H1 (cell line): ENCODE measurements at regions not wholly inside any gene's neighbourhood (a gene's known extent, or its start where the extent isn't known, plus 50 kb on each side); places are given as distances from the start of the nearest gene placed in this dataset.

Source experiments
- CTCF ChIA-PET: fragments of 300-600 bp; sonication (Branson Sonifier 250); formaldehyde crosslinking; loops from one replicate; lab custom pipeline; 2021; ENCODE audit not compliant: partially characterized antibody; lab: Charles Lee
- POLR2A ChIA-PET: fragments of 300-600 bp; sonication (Branson Sonifier 250); formaldehyde crosslinking; loops from one replicate; lab custom pipeline; 2021; ENCODE audit warnings: inconsistent platforms; ENCODE audit not compliant: partially characterized antibody; lab: Charles Lee
- DNase-seq, 2 experiments: peaks; one replicate each; pipeline versions ENCODE4 v3.0.0 to v3.0.0-alpha.2; 2010 to 2022; ENCODE audit warnings: low spot score in 2 of 2, low read depth in 1 of 2, mixed read lengths in 1 of 2
- FAIRE-seq: peaks from 2 replicates; lab custom pipeline; 2011; peaks lifted over from hg19 to GRCh38; lab: Jason Lieb, UNC
- H2AFZ ChIP-seq: 2 replicates; pipeline ENCODE4 v1.8.1; 2012; ENCODE audit warnings: low read length, inconsistent platforms
- H2AK5ac ChIP-seq: 2 replicates; pipeline ENCODE4 v1.6.1; 2013; ENCODE audit warnings: low read depth, low read length
- H2BK120ac ChIP-seq: replicated peaks from 2 replicates; pipeline ENCODE3; 2013; ENCODE audit warnings: low read depth, low read length, inconsistent platforms
- H2BK12ac ChIP-seq: 2 replicates; pipeline ENCODE4 v1.6.1; 2013; ENCODE audit warnings: low read depth, low read length
- H2BK15ac ChIP-seq: 2 replicates; pipeline ENCODE4 v1.6.1; 2013; ENCODE audit warnings: low read length
- H2BK20ac ChIP-seq: 2 replicates; pipeline ENCODE4 v1.6.1; 2013; ENCODE audit warnings: low read length
- H2BK5ac ChIP-seq: 2 replicates; pipeline ENCODE4 v1.6.1; 2013; ENCODE audit warnings: low read depth, low read length
- H3K14ac ChIP-seq: 2 replicates; pipeline ENCODE4 v1.6.1; 2013; ENCODE audit warnings: inconsistent platforms; ENCODE audit not compliant: insufficient read length
- H3K18ac ChIP-seq: 2 replicates; pipeline ENCODE4 v1.6.1; 2013; ENCODE audit warnings: low read length; ENCODE audit errors: extremely low read depth
- H3K23ac ChIP-seq: 2 replicates; pipeline ENCODE4 v1.6.1; 2013; ENCODE audit warnings: inconsistent platforms; ENCODE audit not compliant: insufficient read length
- H3K23me2 ChIP-seq: 2 replicates; pipeline ENCODE4 v1.6.1; 2013; ENCODE audit warnings: low read depth, low read length
- H3K27ac ChIP-seq: 2 replicates; pipeline ENCODE4 v1.6.1; 2011; ENCODE audit warnings: low read depth, low read length, inconsistent platforms
- H3K27me3 ChIP-seq, 4 experiments: replicated peaks in 1 of 4; 1 replicate in 1 of 4; 2 replicates in 3 of 4; pipeline versions ENCODE4 v1.6.1 to v1.8.1; 2011 to 2013; ENCODE audit warnings: low read length in 3 of 4, mild to moderate bottlenecking in 3 of 4, inconsistent platforms in 2 of 4, mixed read lengths in 2 of 4, moderate library complexity in 1 of 4; ENCODE audit not compliant: control insufficient read depth in 3 of 4, insufficient read depth in 3 of 4; ENCODE audit errors: extremely low read depth in 1 of 4
- H3K36me3 ChIP-seq, 4 experiments: 2 replicates each; pipeline versions ENCODE4 v1.6.1 to v1.8.1; 2011 to 2013; ENCODE audit warnings: mild to moderate bottlenecking in 4 of 4, low read length in 3 of 4, moderate library complexity in 2 of 4, control low read depth in 1 of 4, inconsistent platforms in 1 of 4; ENCODE audit not compliant: insufficient read depth in 4 of 4, control insufficient read depth in 2 of 4
- H3K4ac ChIP-seq: replicated peaks from 2 replicates; pipeline ENCODE3; 2013; ENCODE audit warnings: low read length, low read depth, mixed read lengths, inconsistent platforms; ENCODE audit not compliant: insufficient read length
- H3K4me1 ChIP-seq, 4 experiments: replicated peaks in 1 of 4; 1 replicate in 1 of 4; 2 replicates in 3 of 4; pipeline versions ENCODE4 v1.6.1 to v1.8.1; 2011 to 2013; ENCODE audit warnings: low read length in 3 of 4, inconsistent platforms in 2 of 4, mixed read lengths in 1 of 4; ENCODE audit not compliant: insufficient read depth in 4 of 4, control insufficient read depth in 3 of 4
- H3K4me2 ChIP-seq, 2 experiments: 2 replicates each; pipeline versions ENCODE4 v1.6.1 to v1.8.1; 2011 to 2013; ENCODE audit warnings: low read depth in 2 of 2, low read length in 2 of 2, control low read depth in 1 of 2, inconsistent platforms in 1 of 2, mild to moderate bottlenecking in 1 of 2; ENCODE audit not compliant: insufficient read depth in 1 of 2
- H3K4me3 ChIP-seq, 4 experiments: fragments of 200-600, 300-600 bp in 1 of 4; sonication (generic), shearing (Covaris generic), sonication (Bioruptor Twin) in 1 of 4; 2 replicates each; pipeline versions ENCODE4 v1.5.1 to v1.8.1; 2011 to 2016; ENCODE audit warnings: low read length in 4 of 4, low read depth in 3 of 4, control low read depth in 2 of 4, inconsistent platforms in 2 of 4, mild to moderate bottlenecking in 2 of 4, mixed read lengths in 1 of 4, moderate library complexity in 1 of 4; ENCODE audit not compliant: insufficient read depth in 2 of 4; ENCODE audit errors: extremely low read depth in 1 of 4
- H3K56ac ChIP-seq: replicated peaks from 2 replicates; pipeline ENCODE3; 2013; ENCODE audit warnings: low read depth, mild to moderate bottlenecking, mixed read lengths, low read length, inconsistent platforms; ENCODE audit not compliant: insufficient read length
- H3K79me1 ChIP-seq: 2 replicates; pipeline ENCODE4 v1.6.1; 2013; ENCODE audit warnings: low read depth, low read length, control low read depth
- H3K79me2 ChIP-seq, 2 experiments: 2 replicates each; pipeline versions ENCODE4 v1.6.1 to v1.8.1; 2012 to 2013; ENCODE audit warnings: low read length in 2 of 2, mild to moderate bottlenecking in 2 of 2, inconsistent platforms in 1 of 2; ENCODE audit not compliant: insufficient read depth in 2 of 2, control insufficient read depth in 1 of 2
- H3K9ac ChIP-seq, 4 experiments: replicated peaks in 1 of 4; 1 replicate in 1 of 4; 2 replicates in 3 of 4; pipeline versions ENCODE4 v1.6.1 to v1.8.1; 2011 to 2013; ENCODE audit warnings: low read depth in 3 of 4, low read length in 3 of 4, control low read depth in 2 of 4, mild to moderate bottlenecking in 2 of 4, moderate library complexity in 2 of 4, inconsistent platforms in 1 of 4; ENCODE audit errors: extremely low read depth in 1 of 4
- H3K9me3 ChIP-seq, 2 experiments: 2 replicates each; pipeline versions ENCODE4 v1.6.1 to v1.8.1; 2012 to 2013; ENCODE audit warnings: mild to moderate bottlenecking in 2 of 2, moderate library complexity in 2 of 2, control low read depth in 1 of 2, inconsistent platforms in 1 of 2, low read depth in 1 of 2, low read length in 1 of 2, mixed read lengths in 1 of 2; ENCODE audit not compliant: insufficient read depth in 2 of 2
- H4K20me1 ChIP-seq, 2 experiments: replicated peaks in 1 of 2; 2 replicates each; pipeline versions ENCODE3 to v1.8.1; 2011 to 2013; ENCODE audit warnings: inconsistent platforms in 2 of 2, low read length in 2 of 2, mild to moderate bottlenecking in 1 of 2; ENCODE audit not compliant: insufficient read depth in 2 of 2, control insufficient read depth in 1 of 2
- H4K5ac ChIP-seq: 2 replicates; pipeline ENCODE4 v1.6.1; 2013; ENCODE audit warnings: low read length, low read depth, mixed read lengths, inconsistent platforms; ENCODE audit not compliant: insufficient read length
- H4K8ac ChIP-seq: 2 replicates; pipeline ENCODE4 v1.8.0; 2013; ENCODE audit warnings: mild to moderate bottlenecking, moderate library complexity, low read length, inconsistent platforms; ENCODE audit not compliant: insufficient read depth; ENCODE audit errors: extremely low read depth
- H4K91ac ChIP-seq: replicated peaks from 2 replicates; pipeline ENCODE3; 2013; ENCODE audit warnings: low read length, mixed read lengths, inconsistent platforms; ENCODE audit not compliant: insufficient read length
- ATF2 ChIP-seq: IDR thresholded peaks from 2 replicates; pipeline ENCODE4 v1.6.1; 2012; ENCODE audit warnings: low read length, inconsistent platforms
- BACH1 ChIP-seq: IDR thresholded peaks from 2 replicates; pipeline ENCODE4 v1.6.1; 2012; ENCODE audit warnings: low read length, improper control_type of control experiment
- CTCF ChIP-seq, 3 experiments: IDR thresholded peaks; 1 replicate in 2 of 3; 2 replicates in 1 of 3; pipeline versions ENCODE4 v1.5.1 to v1.6.1; 2011; ENCODE audit warnings: low read length in 3 of 3, mild to moderate bottlenecking in 3 of 3, inconsistent platforms in 2 of 3, low read depth in 1 of 3, moderate library complexity in 1 of 3; ENCODE audit not compliant: insufficient read depth in 1 of 3; ENCODE audit errors: control extremely low read depth in 1 of 3
- EP300 ChIP-seq, 2 experiments: IDR thresholded peaks; 1 replicate in 1 of 2; 2 replicates in 1 of 2; pipeline ENCODE4 v1.6.1; 2011 to 2012; ENCODE audit warnings: low read depth in 2 of 2, low read length in 2 of 2, mild to moderate bottlenecking in 2 of 2, borderline replicate concordance in 1 of 2, inconsistent platforms in 1 of 2, moderate library complexity in 1 of 2
- GABPA ChIP-seq: IDR thresholded peaks from 2 replicates; pipeline ENCODE4 v1.6.1; 2011; ENCODE audit warnings: mild to moderate bottlenecking, low read length, moderate library complexity, borderline replicate concordance; ENCODE audit not compliant: insufficient read depth
- JUND ChIP-seq: IDR thresholded peaks from 2 replicates; pipeline ENCODE4 v1.6.1; 2011; ENCODE audit warnings: mild to moderate bottlenecking, improper control_type of control experiment, low read length
- KDM5A ChIP-seq: fragments of 200-600 bp; IDR thresholded peaks from 2 replicates; pipeline ENCODE4 v1.7.1; 2012; ENCODE audit warnings: mild to moderate bottlenecking, low read length, inconsistent platforms, mixed read lengths
- RFX5 ChIP-seq: IDR thresholded peaks from 2 replicates; pipeline ENCODE4 v1.6.1; 2011; ENCODE audit warnings: low read depth, low read length, improper control_type of control experiment, borderline replicate concordance
- SAP30 ChIP-seq: fragments of 300-600 bp; sonication (generic); IDR thresholded peaks from 2 replicates; pipeline ENCODE4 v1.7.1; 2012; ENCODE audit warnings: low read length, moderate library complexity, mild to moderate bottlenecking, inconsistent platforms; ENCODE audit not compliant: insufficient read depth, insufficient replicate concordance
- WGBS, 2 experiments: shearing (Covaris generic) in 1 of 2; methylation state at CpG; one replicate each; pipeline versions ENCODE4 v1.1.6 to v1.1.7; 2013 to 2015; ENCODE audit warnings: low lambda C conversion rate in 2 of 2, mixed read lengths in 2 of 2, inconsistent platforms in 1 of 2, low coverage in 1 of 2, missing lambda C conversion rate in 1 of 2; ENCODE audit not compliant: insufficient replicate concordance in 2 of 2, insufficient coverage in 1 of 2, insufficient read length in 1 of 2; ENCODE audit errors: extremely low coverage in 1 of 2, missing lambda C conversion rate in 1 of 2; 5-methylcytosine and 5-hydroxymethylcytosine counted together

- DNase-seq (no peak), FAIRE-seq (no peak)
- Histone ChIP-seq H4K91ac (no peak overlapping the region), H3K56ac (no peak overlapping the region), H3K36me3 (no peaks in the 10 kb centered on the region), H3K79me1 (no peaks in the 10 kb centered on the region), H3K18ac (no peak overlapping the region), H3K79me2 (no peaks in the 10 kb centered on the region), H3K4me3 (no peak overlapping the region), H3K27me3 (no peaks in the 10 kb centered on the region), H2BK12ac (no peak overlapping the region), H3K27ac (no peak overlapping the region), H2BK20ac (no peak overlapping the region), H3K4ac (no peak overlapping the region), H2AK5ac (no peak overlapping the region), H4K8ac (no peak overlapping the region), H3K4me2 (no peak overlapping the region), H4K5ac (no peak overlapping the region), H3K9ac (no peak overlapping the region), H4K20me1 (no peaks in the 10 kb centered on the region), H3K14ac (no peak overlapping the region), H3K4me1 (peaks cover 0 to 2% (median under 1%) of the 10 kb centered on the region in 4 experiments; a peak in 4 of 7 replicates), H2BK5ac (no peak overlapping the region), H2BK15ac (no peak overlapping the region), H3K23ac (no peak overlapping the region), H3K9me3 (no peaks in the 10 kb centered on the region), H2AFZ (no peak overlapping the region), H2BK120ac (no peak overlapping the region), H3K23me2 (no peaks in the 10 kb centered on the region)
- ChIA-PET CTCF (interaction anchor here (0.6 to 2.3 kb wide), 3 partner anchors 32 to 138 kb away, joined by 3 to 6 read pairs (median 4); no protein-coding TSS in a partner anchor), POLR2A (no interaction called here)
- WGBS, 2 experiments, result 85% methylated on average over 7 of the region's 7 CpGs; no CpG with 5 or more reads in 1 of the 2 experiments
- TF ChIP-seq BACH1 (no peak), CTCF (IDR thresholded peaks at IDR 0.05; ENCODE audit: control extremely low read depth in 1 of 3, insufficient read depth in 1 of 3, low read depth in 1 of 3, low read length in 3 of 3) (no peak), GABPA (no peak), JUND (no peak), ATF2 (no peak), EP300 (IDR thresholded peaks at IDR 0.05; ENCODE audit: borderline replicate concordance in 1 of 2, low read depth in 2 of 2, low read length in 2 of 2) (no peak), RFX5 (no peak), KDM5A (no peak), SAP30 (no peak)
These were observed 912.8 kb downstream of the GALC start for GRCh38 chr14:87080146-87080545.
